Smooth muscle cell (in vitro differentiated cells): ENCODE measurements at regions not wholly inside any gene's neighbourhood (a gene's known extent, or its start where the extent isn't known, plus 50 kb on each side); places are given as distances from the start of the nearest gene placed in this dataset.

Experiments used
- DNase-seq: peaks from one replicate; lab custom pipeline; 2025; ENCODE audit not compliant: unreplicated experiment; lab: John Stamatoyannopoulos, UW
- H2AFZ ChIP-seq: fragments of 200-600 bp; sonication (generic); 2 replicates; pipeline ENCODE4 v1.6.0; 2016; ENCODE audit warnings: antibody characterized with exemption, low read depth, mild to moderate bottlenecking
- H3F3A ChIP-seq: fragments of 200-600 bp; sonication (generic); 2 replicates; pipeline ENCODE4 v1.6.0; 2017; ENCODE audit warnings: antibody characterized with exemption, low read depth
- H3K27ac ChIP-seq: fragments of 200-600 bp; sonication (generic); 2 replicates; pipeline ENCODE4 v1.5.1; 2016; ENCODE audit warnings: low read depth, mild to moderate bottlenecking
- H3K27me3 ChIP-seq: fragments of 200-600 bp; sonication (generic); 2 replicates; pipeline ENCODE4 v1.6.1; 2016; ENCODE audit warnings: low read depth, mild to moderate bottlenecking
- H3K36me3 ChIP-seq: fragments of 200-600 bp; sonication (generic); 2 replicates; pipeline ENCODE4 v1.5.1; 2016; ENCODE audit warnings: low read depth
- H3K4me1 ChIP-seq: fragments of 200-600 bp; sonication (generic); 2 replicates; pipeline ENCODE4 v1.5.1; 2016; ENCODE audit warnings: low read depth
- H3K4me2 ChIP-seq: fragments of 200-600 bp; sonication (generic); 2 replicates; pipeline ENCODE4 v1.6.0; 2016; ENCODE audit warnings: mild to moderate bottlenecking
- H3K4me3 ChIP-seq: fragments of 200-600 bp; sonication (generic); 2 replicates; pipeline ENCODE4 v1.5.1; 2016; ENCODE audit warnings: mild to moderate bottlenecking
- H3K79me2 ChIP-seq: fragments of 200-600 bp; sonication (generic); 2 replicates; pipeline ENCODE4 v1.6.0; 2016; ENCODE audit warnings: low read depth, mild to moderate bottlenecking
- H3K9ac ChIP-seq: fragments of 200-600 bp; sonication (generic); 2 replicates; pipeline ENCODE4 v1.6.0; 2016; ENCODE audit warnings: low read depth
- H3K9me3 ChIP-seq: fragments of 200-600 bp; sonication (generic); replicated peaks from 2 replicates; pipeline ENCODE4 v1.5.1; 2016; ENCODE audit warnings: low read depth
- H4K20me1 ChIP-seq: fragments of 200-600 bp; sonication (generic); 2 replicates; pipeline ENCODE4 v1.6.0; 2016; ENCODE audit warnings: low read depth
- CTCF ChIP-seq: fragments of 200-600 bp; sonication (generic); IDR thresholded peaks from 2 replicates; pipeline ENCODE4 v1.5.1; 2017; ENCODE audit warnings: borderline replicate concordance, mild to moderate bottlenecking, antibody characterized with exemption; ENCODE audit not compliant: insufficient read depth, poor library complexity, severe bottlenecking
- WGBS: methylation state at CpG from one replicate; pipeline ENCODE4 v1.1.7; 2016; ENCODE audit warnings: low lambda C conversion rate; 5-methylcytosine and 5-hydroxymethylcytosine counted together

GRCh38 chr10:107971973-107972372, 807.5 kb upstream of the SORCS1 start:
- Histone ChIP-seq H3K36me3 (no peaks in the 10 kb centered on the region), H3K79me2 (no peaks in the 10 kb centered on the region), H3K27ac (peak overlapping the region; percentile 60), H3K4me3 (no peak overlapping the region), H3K4me2 (no peak overlapping the region), H3K27me3 (no peaks in the 10 kb centered on the region), H3K9me3 (no peaks in the 10 kb centered on the region), H3K9ac (no peak overlapping the region), H2AFZ (no peak overlapping the region), H4K20me1 (no peaks in the 10 kb centered on the region), H3K4me1 (no peaks in the 10 kb centered on the region), H3F3A (no peaks in the 10 kb centered on the region)
- TF ChIP-seq CTCF = no peak
- WGBS = 32% methylated on average over 1 of the region's 1 CpG
- no peak for DNase-seq

DNA sequence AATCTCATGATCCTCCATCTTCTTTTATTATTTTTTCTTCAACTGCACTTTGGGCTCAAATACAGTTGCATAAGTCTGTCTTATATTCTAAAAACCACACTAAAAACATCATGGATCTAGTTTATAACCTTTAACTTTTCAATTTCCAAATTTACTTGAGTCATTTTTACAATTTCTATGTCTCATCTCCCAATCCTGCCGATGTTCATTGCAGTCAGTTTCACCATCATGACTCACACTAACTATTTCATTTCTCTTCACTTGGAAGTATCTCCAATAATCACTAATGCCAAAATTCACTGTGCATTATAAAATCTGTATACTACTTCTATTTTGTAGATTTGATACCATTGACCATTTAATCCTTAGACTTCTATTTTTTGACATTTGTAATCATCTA, 806.9 kb upstream of the SORCS1 start:
- Histone ChIP-seq H3F3A (no peaks in the 10 kb centered on the region), H3K79me2 (no peaks in the 10 kb centered on the region), H3K9me3 (no peaks in the 10 kb centered on the region), H3K9ac (no peak overlapping the region), H3K4me3 (no peak overlapping the region), H2AFZ (no peak overlapping the region), H3K27ac (peak overlapping the region; percentile 60), H3K4me2 (no peak overlapping the region), H3K4me1 (no peaks in the 10 kb centered on the region), H4K20me1 (no peaks in the 10 kb centered on the region), H3K36me3 (no peaks in the 10 kb centered on the region), H3K27me3 (no peaks in the 10 kb centered on the region)
- TF ChIP-seq CTCF = no peak
- 63% methylated on average over 1 of the region's 1 CpG for WGBS
- no peak for DNase-seq

GRCh38 chr10:107970512-107970911, 806.0 kb upstream of the SORCS1 start:
- H3K9me3 ChIP-seq = no peaks in the 10 kb centered on the region
- no peak for TF ChIP-seq CTCF
- H4K20me1 ChIP-seq = no peaks in the 10 kb centered on the region
- no peak overlapping the region for H2AFZ ChIP-seq
- no peak overlapping the region for H3K4me3 ChIP-seq
- DNase-seq = no peak
- H3K36me3 ChIP-seq = no peaks in the 10 kb centered on the region
- no peaks in the 10 kb centered on the region for H3K4me1 ChIP-seq
- WGBS = 88% methylated on average over 3 of the region's 3 CpGs
- H3K27me3 ChIP-seq = no peaks in the 10 kb centered on the region
- H3K27ac ChIP-seq = no peak overlapping the region
- H3K9ac ChIP-seq = no peak overlapping the region
- no peaks in the 10 kb centered on the region for H3K79me2 ChIP-seq
- no peak overlapping the region for H3K4me2 ChIP-seq
- no peaks in the 10 kb centered on the region for H3F3A ChIP-seq

DNA sequence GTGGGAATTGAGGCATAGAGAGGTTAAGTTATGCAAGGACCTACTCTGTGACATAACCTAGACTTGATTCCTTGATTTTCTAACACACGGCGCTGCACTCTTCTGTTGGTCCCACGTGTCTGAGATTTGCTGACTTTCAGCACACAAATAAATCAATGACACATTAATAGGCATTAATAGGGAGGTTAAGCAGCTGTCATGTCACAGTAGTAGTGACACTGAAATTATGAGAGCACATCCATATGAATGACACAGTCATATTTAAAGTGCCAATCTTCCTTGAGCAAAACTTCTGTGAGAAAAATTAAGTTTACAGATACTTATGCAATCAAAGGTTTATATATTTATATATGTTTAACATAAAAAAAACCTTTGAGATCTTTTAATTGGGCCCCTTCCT, 805.4 kb upstream of the SORCS1 start:
- no peak overlapping the region for H3K4me2 ChIP-seq
- H3K27me3 ChIP-seq = no peaks in the 10 kb centered on the region
- H2AFZ ChIP-seq = no peak overlapping the region
- no peaks in the 10 kb centered on the region for H3K9me3 ChIP-seq
- H3K27ac ChIP-seq = no peak overlapping the region
- TF ChIP-seq CTCF = no peak
- no peak for DNase-seq
- no peaks in the 10 kb centered on the region for H3K36me3 ChIP-seq
- no peak overlapping the region for H3K4me3 ChIP-seq
- H3F3A ChIP-seq = no peaks in the 10 kb centered on the region
- 95% methylated on average over 3 of the region's 3 CpGs for WGBS
- H4K20me1 ChIP-seq = no peaks in the 10 kb centered on the region
- no peak overlapping the region for H3K9ac ChIP-seq
- no peaks in the 10 kb centered on the region for H3K4me1 ChIP-seq
- no peaks in the 10 kb centered on the region for H3K79me2 ChIP-seq
